ENCODE measurements at regions not wholly inside any gene's neighbourhood (a gene's known extent, or its start where the extent isn't known, plus 50 kb on each side); places are given as distances from the start of the nearest gene placed in this dataset.

- TF ChIP-seq, protein P1, sequence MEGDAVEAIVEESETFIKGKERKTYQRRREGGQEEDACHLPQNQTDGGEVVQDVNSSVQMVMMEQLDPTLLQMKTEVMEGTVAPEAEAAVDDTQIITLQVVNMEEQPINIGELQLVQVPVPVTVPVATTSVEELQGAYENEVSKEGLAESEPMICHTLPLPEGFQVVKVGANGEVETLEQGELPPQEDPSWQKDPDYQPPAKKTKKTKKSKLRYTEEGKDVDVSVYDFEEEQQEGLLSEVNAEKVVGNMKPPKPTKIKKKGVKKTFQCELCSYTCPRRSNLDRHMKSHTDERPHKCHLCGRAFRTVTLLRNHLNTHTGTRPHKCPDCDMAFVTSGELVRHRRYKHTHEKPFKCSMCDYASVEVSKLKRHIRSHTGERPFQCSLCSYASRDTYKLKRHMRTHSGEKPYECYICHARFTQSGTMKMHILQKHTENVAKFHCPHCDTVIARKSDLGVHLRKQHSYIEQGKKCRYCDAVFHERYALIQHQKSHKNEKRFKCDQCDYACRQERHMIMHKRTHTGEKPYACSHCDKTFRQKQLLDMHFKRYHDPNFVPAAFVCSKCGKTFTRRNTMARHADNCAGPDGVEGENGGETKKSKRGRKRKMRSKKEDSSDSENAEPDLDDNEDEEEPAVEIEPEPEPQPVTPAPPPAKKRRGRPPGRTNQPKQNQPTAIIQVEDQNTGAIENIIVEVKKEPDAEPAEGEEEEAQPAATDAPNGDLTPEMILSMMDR (IDR thresholded peaks at IDR 0.05) = no peak
- no peak for TF ChIP-seq POLR2A (IDR thresholded peaks at IDR 0.05)
- no peak for TF ChIP-seq EP300 (IDR thresholded peaks at IDR 0.05)
These were observed 246.0 kb upstream of the GADL1 start for GRCh38 chr3:31140470-31140869.
